ENCODE measurements at regions not wholly inside any gene's neighbourhood (a gene's known extent, or its start where the extent isn't known, plus 50 kb on each side); places are given as distances from the start of the nearest gene placed in this dataset.

DNA sequence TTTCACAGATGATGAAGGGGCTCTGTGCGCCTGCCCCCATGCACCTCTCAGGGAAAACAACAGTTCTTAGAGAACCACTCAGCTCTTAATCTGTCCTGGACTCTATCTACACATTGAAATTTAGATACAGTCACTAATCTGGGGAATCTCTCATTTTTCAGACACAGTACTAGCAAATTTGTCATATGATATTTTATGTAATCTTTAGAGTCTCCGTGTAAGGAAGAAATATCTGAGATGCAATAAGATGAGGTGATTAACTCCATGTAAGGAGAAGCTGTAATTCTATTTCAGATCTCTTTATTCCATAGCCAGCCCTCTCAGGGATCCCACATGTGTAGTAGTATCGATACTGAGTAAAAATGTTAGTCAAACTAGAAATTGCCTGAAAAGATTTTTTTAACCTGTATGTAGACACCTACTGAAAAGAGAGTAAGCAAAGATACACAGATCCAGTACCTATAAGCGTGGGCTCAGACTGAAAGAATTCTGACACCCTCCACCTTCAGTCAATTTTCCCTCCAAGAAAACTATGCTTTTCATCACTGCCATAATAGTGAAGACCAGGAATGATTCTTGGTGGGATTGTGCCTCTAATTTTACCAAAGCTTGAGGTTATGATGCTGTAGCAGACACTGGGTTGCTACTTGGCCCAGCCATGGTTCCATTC lies 279.6 kb upstream of the TMEM161B start:
- Mint-ChIP-seq H3K36me3 (ENCODE audit: insufficient read depth, unreplicated experiment) (no peaks in the 10 kb centered on the region), H3K4me3 (ENCODE audit: unreplicated experiment) (no peak overlapping the region), H3K9me3 (ENCODE audit: unreplicated experiment) (no peaks in the 10 kb centered on the region), H3K27me3 (ENCODE audit: insufficient read depth, unreplicated experiment) (peaks cover 5% of the 10 kb centered on the region), H3K4me1 (ENCODE audit: low read depth, unreplicated experiment) (no peaks in the 10 kb centered on the region), H3K27ac (ENCODE audit: unreplicated experiment) (no peak overlapping the region)
- Histone ChIP-seq H3K4me1 (no peaks in the 10 kb centered on the region), H3K9me3 (no peaks in the 10 kb centered on the region), H3K4me3 (ENCODE audit: low read depth, low read length) (no peak overlapping the region), H3K36me3 (ENCODE audit: control insufficient read depth, insufficient read depth, low read length) (no peaks in the 10 kb centered on the region), H3K27me3 (replicated peaks; ENCODE audit: control insufficient read depth, insufficient read depth, low read length) (no peaks in the 10 kb centered on the region)
- BruUV-seq (replicated peaks), result no TSS peak
- TF ChIP-seq, protein P1, sequence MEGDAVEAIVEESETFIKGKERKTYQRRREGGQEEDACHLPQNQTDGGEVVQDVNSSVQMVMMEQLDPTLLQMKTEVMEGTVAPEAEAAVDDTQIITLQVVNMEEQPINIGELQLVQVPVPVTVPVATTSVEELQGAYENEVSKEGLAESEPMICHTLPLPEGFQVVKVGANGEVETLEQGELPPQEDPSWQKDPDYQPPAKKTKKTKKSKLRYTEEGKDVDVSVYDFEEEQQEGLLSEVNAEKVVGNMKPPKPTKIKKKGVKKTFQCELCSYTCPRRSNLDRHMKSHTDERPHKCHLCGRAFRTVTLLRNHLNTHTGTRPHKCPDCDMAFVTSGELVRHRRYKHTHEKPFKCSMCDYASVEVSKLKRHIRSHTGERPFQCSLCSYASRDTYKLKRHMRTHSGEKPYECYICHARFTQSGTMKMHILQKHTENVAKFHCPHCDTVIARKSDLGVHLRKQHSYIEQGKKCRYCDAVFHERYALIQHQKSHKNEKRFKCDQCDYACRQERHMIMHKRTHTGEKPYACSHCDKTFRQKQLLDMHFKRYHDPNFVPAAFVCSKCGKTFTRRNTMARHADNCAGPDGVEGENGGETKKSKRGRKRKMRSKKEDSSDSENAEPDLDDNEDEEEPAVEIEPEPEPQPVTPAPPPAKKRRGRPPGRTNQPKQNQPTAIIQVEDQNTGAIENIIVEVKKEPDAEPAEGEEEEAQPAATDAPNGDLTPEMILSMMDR (IDR thresholded peaks at IDR 0.05; ENCODE audit: insufficient read depth in 1 of 2, low read depth in 1 of 2, low read length in 1 of 2, severe bottlenecking in 1 of 2, unreplicated experiment in 1 of 2), result no peak
- POLR2A ChIA-PET, result no interaction called here
- no peak for DNase-seq
- CTCF ChIA-PET, result no interaction called here
- intact Hi-C loops (cut with micrococcal nuclease; ENCODE audit: unreplicated experiment), result no loop called here

DNA sequence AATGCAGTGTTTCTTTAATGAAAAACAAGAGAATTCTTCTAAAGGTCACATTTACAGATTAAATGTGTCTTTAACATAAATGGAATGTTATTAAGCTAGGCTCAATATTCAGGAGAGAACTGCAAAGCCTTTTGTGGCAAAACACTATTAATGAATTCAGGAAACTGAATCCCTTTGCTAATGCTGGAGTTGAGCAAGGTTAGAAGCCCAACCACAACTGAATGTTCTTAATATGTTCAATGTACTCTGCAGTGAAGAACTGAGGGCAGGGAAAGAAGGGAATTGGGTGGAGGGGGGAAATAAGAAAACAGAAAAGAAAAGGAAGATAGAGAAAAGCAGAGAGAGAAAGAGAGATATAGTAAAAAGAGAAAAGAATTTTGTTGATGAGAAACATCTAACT lies 276.7 kb upstream of the TMEM161B start:
- no peak overlapping the region for H3K4me3 Mint-ChIP-seq (ENCODE audit: unreplicated experiment)
- H3K36me3 Mint-ChIP-seq (ENCODE audit: insufficient read depth, unreplicated experiment), result no peaks in the 10 kb centered on the region
- Histone ChIP-seq H3K4me3 (ENCODE audit: low read depth, low read length) (no peak overlapping the region), H3K36me3 (ENCODE audit: control insufficient read depth, insufficient read depth, low read length) (no peaks in the 10 kb centered on the region), H3K4me1 (no peaks in the 10 kb centered on the region), H3K27me3 (replicated peaks; ENCODE audit: control insufficient read depth, insufficient read depth, low read length) (no peaks in the 10 kb centered on the region), H3K9me3 (no peaks in the 10 kb centered on the region)
- peaks cover 4% of the 10 kb centered on the region for H3K27me3 Mint-ChIP-seq (ENCODE audit: insufficient read depth, unreplicated experiment)
- no peak for DNase-seq
- H3K4me1 Mint-ChIP-seq (ENCODE audit: low read depth, unreplicated experiment), result no peaks in the 10 kb centered on the region
- BruUV-seq (replicated peaks), result no TSS peak
- CTCF ChIA-PET, result no interaction called here
- intact Hi-C loops (cut with micrococcal nuclease; ENCODE audit: unreplicated experiment), result no loop called here
- H3K27ac Mint-ChIP-seq (ENCODE audit: unreplicated experiment), result no peak overlapping the region
- POLR2A ChIA-PET, result no interaction called here
- TF ChIP-seq, protein P1 (IDR thresholded peaks at IDR 0.05; ENCODE audit: insufficient read depth in 1 of 2, low read depth in 1 of 2, low read length in 1 of 2, severe bottlenecking in 1 of 2, unreplicated experiment in 1 of 2), result no peak
- H3K9me3 Mint-ChIP-seq (ENCODE audit: unreplicated experiment), result no peaks in the 10 kb centered on the region

DNA sequence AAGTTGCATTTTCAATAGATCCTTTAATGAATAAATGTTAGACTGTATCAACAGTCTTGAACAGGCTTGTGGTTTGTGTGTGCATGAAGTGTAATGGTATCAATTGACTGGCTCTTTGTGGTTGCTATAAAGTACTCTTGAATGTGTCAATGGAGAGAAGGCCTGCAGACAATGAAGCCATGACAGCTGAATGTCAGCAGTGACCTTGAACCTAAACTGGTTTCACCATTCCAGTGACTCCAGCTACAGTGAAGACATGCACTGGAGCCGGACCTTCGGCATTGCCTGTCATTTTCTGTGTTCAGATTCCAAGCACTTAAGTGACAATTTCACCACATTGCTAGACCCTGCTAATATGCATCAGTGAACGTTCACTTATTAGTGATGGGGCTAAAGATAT lies 276.0 kb upstream of the TMEM161B start:
- no peak for DNase-seq
- no peak overlapping the region for H3K27ac Mint-ChIP-seq (ENCODE audit: unreplicated experiment)
- H3K4me1 Mint-ChIP-seq (ENCODE audit: low read depth, unreplicated experiment), result no peaks in the 10 kb centered on the region
- Histone ChIP-seq H3K36me3 (ENCODE audit: control insufficient read depth, insufficient read depth, low read length) (no peaks in the 10 kb centered on the region), H3K4me1 (no peaks in the 10 kb centered on the region), H3K4me3 (ENCODE audit: low read depth, low read length) (no peak overlapping the region), H3K9me3 (no peaks in the 10 kb centered on the region), H3K27me3 (replicated peaks; ENCODE audit: control insufficient read depth, insufficient read depth, low read length) (no peaks in the 10 kb centered on the region)
- H3K27me3 Mint-ChIP-seq (ENCODE audit: insufficient read depth, unreplicated experiment), result peaks cover 4% of the 10 kb centered on the region
- TF ChIP-seq, protein P1 (IDR thresholded peaks at IDR 0.05; ENCODE audit: insufficient read depth in 1 of 2, low read depth in 1 of 2, low read length in 1 of 2, severe bottlenecking in 1 of 2, unreplicated experiment in 1 of 2), result no peak
- no peaks in the 10 kb centered on the region for H3K36me3 Mint-ChIP-seq (ENCODE audit: insufficient read depth, unreplicated experiment)
- intact Hi-C loops (cut with micrococcal nuclease; ENCODE audit: unreplicated experiment), result no loop called here
- no peaks in the 10 kb centered on the region for H3K9me3 Mint-ChIP-seq (ENCODE audit: unreplicated experiment)
- ChIA-PET CTCF (no interaction called here), POLR2A (no interaction called here)
- no peak overlapping the region for H3K4me3 Mint-ChIP-seq (ENCODE audit: unreplicated experiment)
- no TSS peak for BruUV-seq (replicated peaks)

All from Caco-2 (cell line).